Uterus (tissue), 3 donors: ENCODE measurements at regions not wholly inside any gene's neighbourhood (a gene's known extent, or its start where the extent isn't known, plus 50 kb on each side); places are given as distances from the start of the nearest gene placed in this dataset.
"Not testable (repeated sequence)": the region's sequence is repeated elsewhere in the genome, so short reads cannot be mapped to it uniquely, and the experiment has no call there.

Experiments
- DNase-seq, 2 donors: peaks; one replicate each; pipeline ENCODE4 v3.0.0-alpha.2; 2019 to 2020
- H3K27ac ChIP-seq, 2 donors: fragments of 200-600 bp; sonication (generic); 1 replicate in 1 of 2; 2 replicates in 1 of 2; pipeline ENCODE4 v1.5.1; 2016 to 2018
- H3K27me3 ChIP-seq, 2 donors: fragments of 200-600 bp; sonication (generic); one replicate each; pipeline ENCODE4 v1.5.1; 2018 to 2019; ENCODE audit warnings: control low read depth in 1 of 2
- H3K36me3 ChIP-seq, 2 donors: fragments of 200-600 bp; sonication (generic); one replicate each; pipeline ENCODE4 v1.5.1; 2019; ENCODE audit warnings: control low read depth in 1 of 2
- H3K4me1 ChIP-seq, 2 donors: fragments of 200-600 bp; sonication (generic); one replicate each; pipeline ENCODE4 v1.5.1; 2018 to 2019; ENCODE audit warnings: control low read depth in 1 of 2
- H3K4me3 ChIP-seq, 2 donors: fragments of 200-600 bp; sonication (generic); 1 replicate in 1 of 2; 2 replicates in 1 of 2; pipeline ENCODE4 v1.5.1; 2018 to 2019; ENCODE audit warnings: mild to moderate bottlenecking in 1 of 2
- H3K9me3 ChIP-seq, 2 donors: fragments of 200-600 bp; sonication (generic); one replicate each; pipeline ENCODE4 v1.5.1; 2019; ENCODE audit warnings: control low read depth in 1 of 2
- CTCF ChIP-seq, 4 experiments: fragments of 200-600 bp in 2 of 4; fragments of 450-650 bp in 2 of 4; sonication (generic) in 2 of 4; IDR thresholded peaks; one replicate each; pipeline ENCODE4 v1.5.1; 2016 to 2019; ENCODE audit warnings: antibody characterized with exemption in 4 of 4, mild to moderate bottlenecking in 2 of 4, moderate library complexity in 1 of 4
- POLR2A ChIP-seq, 2 donors: fragments of 450-650 bp; IDR thresholded peaks; one replicate each; pipeline ENCODE4 v1.6.1; 2016; ENCODE audit warnings: antibody characterized with exemption in 2 of 2, mild to moderate bottlenecking in 1 of 2, moderate library complexity in 1 of 2
- intact Hi-C: fragments of 100-400 bp; cut with DNase I; formaldehyde crosslinking; loops from one replicate; pipeline ENCODE4 v1.15.1; 2023; ENCODE audit warnings: low total_unique reads
- donor health status: DM: yes; HTN: yes; CAD: no.

- H3K36me3 ChIP-seq = no peaks in the 10 kb centered on the region
- no peaks in the 10 kb centered on the region for H3K9me3 ChIP-seq
- TF ChIP-seq CTCF (IDR thresholded peaks at IDR 0.05) (no peak), POLR2A (IDR thresholded peaks at IDR 0.05) (no peak)
- no peaks in the 10 kb centered on the region for H3K27me3 ChIP-seq
- H3K27ac ChIP-seq = no peak overlapping the region
- H3K4me3 ChIP-seq = no peak overlapping the region
- intact Hi-C loops = no loop called here
- H3K4me1 ChIP-seq = no peaks in the 10 kb centered on the region
- DNase-seq = no peak
Measured at GRCh38 chr10:46104071-46104585, 58.1 kb upstream of the MSMB start.

DNA sequence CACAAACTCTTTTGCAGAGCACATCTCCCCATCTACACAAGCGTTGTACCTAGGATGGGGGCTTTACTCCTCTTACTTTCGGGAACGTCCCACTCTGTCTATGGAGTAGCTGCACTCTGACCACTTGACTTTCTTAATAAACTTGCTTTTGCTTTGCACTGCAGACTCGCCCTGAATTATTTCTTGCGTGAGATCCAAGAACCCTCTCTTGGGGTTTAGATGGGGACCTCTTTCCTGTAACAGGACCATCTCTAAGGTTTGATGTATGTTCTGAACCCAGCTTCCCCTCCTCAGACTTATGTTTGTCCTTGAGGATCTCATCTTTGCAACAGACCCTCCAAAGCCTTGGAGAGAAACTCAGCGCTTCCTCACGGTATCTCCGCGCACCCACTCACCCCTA lies 59.3 kb upstream of the MSMB start:
- H3K27me3 ChIP-seq, H3K4me3 ChIP-seq, intact Hi-C loops, H3K4me1 ChIP-seq, H3K27ac ChIP-seq, H3K36me3 ChIP-seq, DNase-seq, H3K9me3 ChIP-seq: not testable (repeated sequence)

- H3K27me3 ChIP-seq, H3K9me3 ChIP-seq, H3K36me3 ChIP-seq, intact Hi-C loops, H3K4me1 ChIP-seq, DNase-seq, H3K27ac ChIP-seq: not testable (repeated sequence)
- peak overlapping the region; percentile 7 to 47 for H3K4me3 ChIP-seq
Measured at GRCh38 chr10:46105856-46106409, 59.9 kb upstream of the MSMB start.

GRCh38 chr10:46106410-46107255 lies 60.6 kb upstream of the MSMB start:
- H3K36me3 ChIP-seq = no peaks in the 10 kb centered on the region
- H3K4me3 ChIP-seq = peak overlapping the region; percentile 8 to 47
- H3K4me1 ChIP-seq = no peaks in the 10 kb centered on the region
- no peaks in the 10 kb centered on the region for H3K9me3 ChIP-seq
- no peaks in the 10 kb centered on the region for H3K27me3 ChIP-seq
- no peak overlapping the region for H3K27ac ChIP-seq
- no peak for TF ChIP-seq POLR2A (IDR thresholded peaks at IDR 0.05)
- TF ChIP-seq CTCF (IDR thresholded peaks at IDR 0.05) = peak in 1 of 4 experiments; percentile 43
- DNase-seq = peak in 1 of 2 donors; percentile 55
- intact Hi-C loops = no loop called here

DNA sequence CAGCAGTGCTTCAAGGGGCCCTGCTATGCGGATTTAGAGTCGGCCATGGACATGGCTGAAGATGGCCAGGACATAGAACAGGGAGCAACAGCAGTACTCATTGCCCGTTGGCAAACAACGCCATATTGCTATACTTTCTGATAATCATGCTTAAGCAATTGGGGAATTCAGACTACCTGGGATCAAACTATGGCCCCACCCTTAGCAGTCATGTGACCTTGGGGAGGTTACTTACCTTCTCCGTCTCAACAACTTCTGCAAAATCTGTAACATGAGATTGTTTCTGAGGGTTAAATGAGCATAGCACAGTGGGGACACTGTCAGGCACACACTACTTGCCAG lies 62.1 kb upstream of the MSMB start:
- H3K36me3 ChIP-seq, DNase-seq, H3K27me3 ChIP-seq, H3K4me3 ChIP-seq, H3K9me3 ChIP-seq, intact Hi-C loops, H3K27ac ChIP-seq, H3K4me1 ChIP-seq: not testable (repeated sequence)

- H3K27ac ChIP-seq, DNase-seq, H3K4me1 ChIP-seq, intact Hi-C loops, H3K9me3 ChIP-seq, H3K27me3 ChIP-seq, H3K36me3 ChIP-seq, H3K4me3 ChIP-seq: not testable (repeated sequence)
Measured at GRCh38 chr10:46154271-46154670, 108.2 kb upstream of the MSMB start.

- DNase-seq, intact Hi-C loops, H3K27me3 ChIP-seq, H3K36me3 ChIP-seq, H3K4me3 ChIP-seq, H3K4me1 ChIP-seq, H3K27ac ChIP-seq, H3K9me3 ChIP-seq: not testable (repeated sequence)
Measured at GRCh38 chr10:46154683-46155082, 108.6 kb upstream of the MSMB start.

DNA sequence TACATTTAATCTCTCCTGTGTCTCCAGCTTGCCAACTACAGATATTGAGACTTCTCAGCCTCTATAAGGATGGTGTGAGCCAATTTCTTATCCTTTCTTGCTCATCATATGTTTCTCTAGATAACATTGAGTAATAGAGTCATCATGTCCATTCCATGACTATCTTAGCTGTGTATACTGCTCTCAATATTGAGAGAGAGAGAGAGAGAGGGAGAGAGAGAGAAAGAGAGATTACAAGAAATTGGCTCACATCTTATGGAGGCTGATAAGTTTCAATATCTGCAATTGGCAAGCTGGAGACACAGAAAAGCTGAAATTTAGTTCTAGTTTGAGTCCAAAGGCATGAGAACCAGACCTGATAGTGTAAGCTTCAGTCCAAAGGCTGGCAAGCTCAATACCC lies 110.8 kb upstream of the MSMB start:
- H3K27ac ChIP-seq, H3K27me3 ChIP-seq, intact Hi-C loops, H3K36me3 ChIP-seq, H3K4me3 ChIP-seq, DNase-seq, H3K9me3 ChIP-seq, H3K4me1 ChIP-seq: not testable (repeated sequence)
